ENCODE measurements at regions not wholly inside any gene's neighbourhood (a gene's known extent, or its start where the extent isn't known, plus 50 kb on each side); places are given as distances from the start of the nearest gene placed in this dataset.

- Histone ChIP-seq H3K79me2 (ENCODE audit: control insufficient read depth in 1 of 2, insufficient read depth in 2 of 2, low read length in 2 of 2) (no peaks in the 10 kb centered on the region), H3K4me1 (replicated peaks in 1 of 4; ENCODE audit: control insufficient read depth in 3 of 4, insufficient read depth in 4 of 4, low read length in 3 of 4) (no peaks in the 10 kb centered on the region), H3K56ac (replicated peaks; ENCODE audit: insufficient read length, low read depth, low read length) (no peak overlapping the region), H3K9ac (replicated peaks in 1 of 4; ENCODE audit: extremely low read depth in 1 of 4, low read depth in 3 of 4, low read length in 3 of 4) (no peak overlapping the region), H2AK5ac (ENCODE audit: low read depth, low read length) (no peak overlapping the region), H2BK5ac (ENCODE audit: low read depth, low read length) (no peak overlapping the region), H2AFZ (ENCODE audit: low read length) (no peak overlapping the region), H3K79me1 (ENCODE audit: low read depth, low read length) (no peaks in the 10 kb centered on the region), H3K23me2 (ENCODE audit: low read depth, low read length) (no peaks in the 10 kb centered on the region; the same call in 1 of the 2 replicates), H3K27ac (ENCODE audit: low read depth, low read length) (no peak overlapping the region), H3K4ac (replicated peaks; ENCODE audit: insufficient read length, low read depth, low read length) (no peak overlapping the region), H4K8ac (ENCODE audit: extremely low read depth, insufficient read depth, low read length) (no peak overlapping the region), H4K91ac (replicated peaks; ENCODE audit: insufficient read length, low read length) (no peak overlapping the region), H2BK120ac (replicated peaks; ENCODE audit: low read depth, low read length) (no peak overlapping the region), H3K36me3 (ENCODE audit: control insufficient read depth in 2 of 4, insufficient read depth in 4 of 4, low read length in 3 of 4) (no peaks in the 10 kb centered on the region), H3K9me3 (ENCODE audit: insufficient read depth in 2 of 2, low read depth in 1 of 2, low read length in 1 of 2) (peaks cover 7 to 13% of the 10 kb centered on the region in 2 experiments; a peak in 3 of 4 replicates), H2BK12ac (ENCODE audit: low read depth, low read length) (no peak overlapping the region), H3K4me3 (ENCODE audit: extremely low read depth in 1 of 4, insufficient read depth in 2 of 4, low read depth in 3 of 4, low read length in 4 of 4) (no peak overlapping the region), H3K4me2 (ENCODE audit: insufficient read depth in 1 of 2, low read depth in 2 of 2, low read length in 2 of 2) (no peak overlapping the region), H3K23ac (ENCODE audit: insufficient read length) (no peak overlapping the region), H2BK20ac (ENCODE audit: low read length) (no peak overlapping the region), H4K5ac (ENCODE audit: insufficient read length, low read depth, low read length) (no peak overlapping the region), H3K14ac (ENCODE audit: insufficient read length) (no peak overlapping the region), H3K18ac (ENCODE audit: extremely low read depth, low read length) (no peak overlapping the region), H3K27me3 (replicated peaks in 1 of 4; ENCODE audit: control insufficient read depth in 3 of 4, extremely low read depth in 1 of 4, insufficient read depth in 3 of 4, low read length in 3 of 4) (peaks cover 2 to 27% (median 11%) of the 10 kb centered on the region in 4 experiments; a peak in 6 of 7 replicates), H4K20me1 (replicated peaks in 1 of 2; ENCODE audit: control insufficient read depth in 1 of 2, insufficient read depth in 2 of 2, low read length in 2 of 2) (no peaks in the 10 kb centered on the region), H2BK15ac (ENCODE audit: low read length) (no peak overlapping the region)
- CTCF ChIA-PET (ENCODE audit: partially characterized antibody), result interaction anchor here (1.0 to 3.3 kb wide), 2 partner anchors 10 to 180 kb away, joined by 3 to 10 read pairs; no protein-coding TSS in a partner anchor
- DNase-seq (ENCODE audit: low read depth in 1 of 2, low spot score in 2 of 2) (no peak), FAIRE-seq (no peak)
- no peak for TF ChIP-seq BCL11A (IDR thresholded peaks at IDR 0.05; ENCODE audit: low read depth in 2 of 2, low read length in 2 of 2)
- TF ChIP-seq CHD1 (IDR thresholded peaks at IDR 0.05; ENCODE audit: low read depth, low read length), result no peak
- TF ChIP-seq SAP30 (IDR thresholded peaks at IDR 0.05; ENCODE audit: insufficient read depth, insufficient replicate concordance, low read length), result no peak
- TF ChIP-seq CTCF (IDR thresholded peaks at IDR 0.05; ENCODE audit: control extremely low read depth in 1 of 3, insufficient read depth in 1 of 3, low read depth in 1 of 3, low read length in 3 of 3), result no peak
- TF ChIP-seq JUN (IDR thresholded peaks at IDR 0.05; ENCODE audit: low read depth, low read length), result no peak
- TF ChIP-seq NANOG (IDR thresholded peaks at IDR 0.05; ENCODE audit: insufficient read depth, low read depth, low read length, poor library complexity, severe bottlenecking), result no peak
- TF ChIP-seq TCF12 (IDR thresholded peaks at IDR 0.05; ENCODE audit: low read depth, low read length), result no peak
- no peak for TF ChIP-seq EGR1 (IDR thresholded peaks at IDR 0.05; ENCODE audit: borderline replicate concordance, low read depth, low read length)
- TF ChIP-seq SRF (IDR thresholded peaks at IDR 0.05; ENCODE audit: low read depth, low read length), result no peak
- no peak for TF ChIP-seq SP2 (IDR thresholded peaks at IDR 0.05; ENCODE audit: low read length)
- TF ChIP-seq POU5F1 (IDR thresholded peaks at IDR 0.05; ENCODE audit: low read depth, low read length), result no peak
- TF ChIP-seq BRCA1 (IDR thresholded peaks at IDR 0.05; ENCODE audit: low read depth, low read length), result no peak
- TF ChIP-seq SIX5 (IDR thresholded peaks at IDR 0.05; ENCODE audit: low read depth, low read length), result no peak
- POLR2A ChIA-PET (ENCODE audit: partially characterized antibody), result no interaction called here
- 88% methylated on average over 3 of the region's 3 CpGs; no CpG with 5 or more reads in 1 of the 2 experiments for WGBS, 2 experiments (ENCODE audit: extremely low coverage in 1 of 2, insufficient coverage in 1 of 2, insufficient read length in 1 of 2, insufficient replicate concordance in 2 of 2, low coverage in 1 of 2, low lambda C conversion rate in 2 of 2, missing lambda C conversion rate in 1 of 2)
These were observed 169.3 kb upstream of the CDH4 start for GRCh38 chr20:61082720-61083119.

All from H1 (cell line).